ENCODE measurements at regions not wholly inside any gene's neighbourhood (a gene's known extent, or its start where the extent isn't known, plus 50 kb on each side); places are given as distances from the start of the nearest gene placed in this dataset.
"Not testable (repeated sequence)": the region's sequence is repeated elsewhere in the genome, so short reads cannot be mapped to it uniquely, and the experiment has no call there.

- no peak for DNase-seq
These were observed 126.0 kb upstream of the PZP start for GRCh38 chr12:9334041-9334692.

GRCh38 chr12:9333161-9333560, 125.0 kb upstream of the PZP start:
- no peak for DNase-seq

GRCh38 chr12:9332564-9332963, 124.4 kb upstream of the PZP start:
- no peak for DNase-seq

- DNase-seq = peak; percentile 66 to 77
These were observed 123.0 kb upstream of the PZP start for GRCh38 chr12:9331218-9331626.

GRCh38 chr12:9329019-9329418, 120.8 kb upstream of the PZP start:
- DNase-seq = no peak

- DNase-seq = no peak
These were observed 119.9 kb upstream of the PZP start for GRCh38 chr12:9328065-9328464.

GRCh38 chr12:9327320-9327719, 119.1 kb upstream of the PZP start:
- no peak for DNase-seq

- DNase-seq = not testable (repeated sequence)
These were observed 118.7 kb upstream of the PZP start for GRCh38 chr12:9326849-9327248.

GRCh38 chr12:9326085-9326484, 117.9 kb upstream of the PZP start:
- DNase-seq = no peak

GRCh38 chr12:9325471-9325870, 117.3 kb upstream of the PZP start:
- no peak for DNase-seq

GRCh38 chr12:9324782-9325181, 116.6 kb upstream of the PZP start:
- DNase-seq = no peak

GRCh38 chr12:9323144-9323681, 115.0 kb upstream of the PZP start:
- no peak for DNase-seq

- no peak for DNase-seq
These were observed 111.6 kb upstream of the PZP start for GRCh38 chr12:9319842-9320173.

GRCh38 chr12:9319044-9319841, 111.0 kb upstream of the PZP start:
- no peak for DNase-seq

- DNase-seq = not testable (repeated sequence)
These were observed 105.3 kb upstream of the PZP start for GRCh38 chr12:9313479-9313878.

GRCh38 chr12:9312406-9313392, 104.5 kb upstream of the PZP start:
- DNase-seq = not testable (repeated sequence)

- not testable (repeated sequence) for DNase-seq
These were observed 103.3 kb upstream of the PZP start for GRCh38 chr12:9311454-9311853.

GRCh38 chr12:9310645-9311044, 102.5 kb upstream of the PZP start:
- not testable (repeated sequence) for DNase-seq

GRCh38 chr12:9309749-9310148, 101.6 kb upstream of the PZP start:
- DNase-seq = not testable (repeated sequence)

- DNase-seq = not testable (repeated sequence)
These were observed 100.5 kb upstream of the PZP start for GRCh38 chr12:9308745-9309144.

- DNase-seq = not testable (repeated sequence)
These were observed 100.0 kb upstream of the PZP start for GRCh38 chr12:9308163-9308562.

GRCh38 chr12:9307255-9307654, 99.1 kb upstream of the PZP start:
- not testable (repeated sequence) for DNase-seq

GRCh38 chr12:9306004-9306403, 97.8 kb upstream of the PZP start:
- DNase-seq = not testable (repeated sequence)
